ENCODE measurements at regions not wholly inside any gene's neighbourhood (a gene's known extent, or its start where the extent isn't known, plus 50 kb on each side); places are given as distances from the start of the nearest gene placed in this dataset.
"Not testable (repeated sequence)": the region's sequence is repeated elsewhere in the genome, so short reads cannot be mapped to it uniquely, and the experiment has no call there.

DNA sequence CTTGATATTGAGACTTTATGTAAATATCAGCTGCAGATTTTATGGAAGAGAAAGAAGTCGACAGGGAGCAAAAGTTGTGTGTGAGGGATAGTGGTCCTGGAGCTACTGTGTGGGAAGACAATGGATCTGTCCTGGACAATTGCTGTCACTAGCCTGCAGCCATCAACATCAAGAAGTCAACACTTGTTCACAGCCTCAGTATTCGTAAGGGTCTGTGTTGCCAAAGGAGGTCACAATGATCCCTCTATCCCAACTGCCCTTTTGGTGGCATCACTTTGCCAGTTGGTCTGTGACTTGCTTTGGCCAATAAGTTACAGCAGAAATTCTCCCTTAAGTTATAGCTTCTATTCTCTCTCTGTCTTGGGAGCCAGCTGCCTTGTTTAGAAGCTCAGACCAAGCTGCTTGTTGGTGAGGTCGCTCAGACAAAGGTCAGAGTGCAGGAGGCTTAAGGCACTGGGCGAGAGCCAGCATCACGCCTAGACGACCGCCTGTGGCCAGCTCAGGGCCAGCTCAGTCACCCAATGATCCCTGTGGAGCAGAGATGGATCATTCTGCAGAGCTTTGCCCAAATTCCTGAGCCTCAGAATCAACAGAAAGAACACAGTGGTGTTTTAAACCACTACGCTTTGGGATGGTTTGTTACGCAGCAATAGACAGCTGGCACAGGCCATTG, 134.9 kb downstream of the RHOU start:
- DNase-seq = no peak

DNA sequence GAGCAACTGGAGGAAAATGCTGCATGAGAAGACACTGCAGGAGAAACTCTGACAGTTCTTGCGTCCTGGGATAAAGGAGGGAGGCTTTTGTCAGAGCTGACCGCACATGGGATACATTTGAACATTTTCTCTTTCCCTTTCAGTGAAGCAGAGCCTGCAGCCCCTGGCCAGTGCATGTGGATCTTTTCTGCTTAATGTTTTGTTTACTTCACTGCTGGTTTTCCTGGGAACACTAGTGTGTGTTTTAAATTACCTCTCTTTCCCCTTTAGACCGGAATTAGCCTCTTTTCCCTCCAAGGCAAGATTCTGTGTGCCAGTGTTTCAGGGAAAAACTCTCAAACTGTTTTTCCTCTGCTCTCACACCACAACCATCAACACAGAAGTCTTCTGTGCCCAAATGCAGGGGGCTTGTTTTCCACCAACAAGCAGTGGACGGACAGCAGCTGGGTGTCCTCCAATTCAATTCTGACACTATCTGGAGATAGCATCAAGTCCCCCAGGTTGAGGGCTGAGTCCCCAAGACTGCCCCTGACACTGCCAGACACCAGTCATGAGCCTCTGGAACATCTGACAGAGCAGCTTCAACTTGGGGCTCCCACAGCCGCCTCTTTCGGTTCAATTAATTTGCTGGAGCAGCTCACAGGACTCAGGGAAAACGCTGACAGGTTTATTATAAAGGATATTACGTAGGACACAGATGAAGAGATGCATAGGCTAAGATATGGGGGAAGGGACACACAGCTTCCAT, 136.2 kb downstream of the RHOU start:
- no peak for DNase-seq

DNA sequence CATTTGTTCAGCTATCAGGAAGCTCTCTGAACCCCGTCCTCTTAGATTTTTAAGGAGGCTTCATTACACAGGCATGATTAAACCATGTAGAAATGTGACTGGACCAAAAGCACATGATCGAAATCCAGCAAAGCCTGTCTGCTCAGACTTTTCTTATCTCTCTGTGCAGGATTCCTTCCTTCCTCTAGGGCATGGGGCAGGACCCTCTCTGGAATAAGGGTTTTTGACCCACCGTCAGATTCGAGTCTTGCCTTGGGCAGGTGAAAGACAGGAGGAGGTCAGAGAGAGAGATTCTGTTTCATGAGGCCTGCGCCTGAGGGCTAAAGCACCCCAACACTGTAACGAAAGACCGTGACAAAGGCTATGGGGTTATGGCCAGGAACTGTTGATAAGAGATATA, 136.8 kb downstream of the RHOU start:
- no peak for DNase-seq

DNA sequence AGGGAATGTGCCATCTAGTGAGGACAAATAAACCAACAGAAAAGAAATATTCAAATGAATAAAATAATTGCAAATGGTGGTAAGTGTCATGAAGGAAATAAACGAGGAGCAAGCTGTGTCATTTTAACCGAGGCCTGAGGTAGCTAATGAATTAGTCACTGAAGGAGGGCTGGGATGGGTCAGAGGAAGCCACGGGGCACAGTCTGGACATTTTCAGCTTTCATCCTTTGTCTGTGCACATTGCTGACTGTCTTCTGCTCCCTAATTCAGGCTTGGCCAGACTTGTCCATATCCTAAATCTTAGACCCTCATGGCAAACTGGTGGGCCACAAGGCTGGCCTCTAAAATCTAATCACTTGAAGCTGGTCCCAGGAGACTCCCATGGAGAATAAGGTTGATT, 138.4 kb downstream of the RHOU start:
- no peak for DNase-seq

DNA sequence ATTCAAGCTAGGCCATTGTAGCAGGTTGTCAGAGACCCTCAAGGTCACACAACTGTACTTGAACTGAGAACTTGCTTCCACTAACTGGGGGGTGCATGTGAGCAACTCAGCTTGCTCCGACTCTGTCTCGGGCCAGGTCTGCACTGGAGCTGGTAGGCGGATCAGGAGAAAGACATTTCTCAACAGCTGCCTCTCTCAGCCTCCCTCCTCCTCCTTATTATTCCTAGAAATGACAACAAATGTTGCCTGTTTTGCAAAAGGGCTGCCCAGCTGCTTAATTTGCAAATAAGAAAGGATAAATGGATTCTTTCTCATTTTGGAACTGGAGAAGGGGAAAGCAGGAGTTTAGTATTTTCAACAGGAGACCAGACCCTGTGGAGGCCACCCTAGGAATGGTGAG, 140.5 kb downstream of the RHOU start:
- DNase-seq = no peak

DNA sequence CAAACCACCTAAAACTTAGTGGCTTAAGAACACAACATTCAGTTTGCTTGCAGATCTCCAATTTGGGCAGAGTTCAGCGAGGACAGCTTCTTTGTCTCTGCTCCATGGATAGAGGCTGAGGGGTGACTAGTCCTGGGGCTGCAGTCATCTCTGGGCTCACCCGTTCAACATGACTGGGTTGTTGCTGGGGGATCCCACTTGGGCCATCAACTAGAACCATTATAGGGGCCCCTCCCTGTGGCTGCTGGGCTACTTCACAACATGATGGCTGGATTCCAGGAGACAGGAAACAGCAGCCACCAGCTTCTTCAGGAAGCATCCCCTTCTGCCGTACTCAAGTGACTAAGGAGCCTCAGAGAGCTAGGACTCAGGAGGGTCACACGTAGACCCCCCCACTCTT, 140.9 kb downstream of the RHOU start:
- no peak for DNase-seq

DNA sequence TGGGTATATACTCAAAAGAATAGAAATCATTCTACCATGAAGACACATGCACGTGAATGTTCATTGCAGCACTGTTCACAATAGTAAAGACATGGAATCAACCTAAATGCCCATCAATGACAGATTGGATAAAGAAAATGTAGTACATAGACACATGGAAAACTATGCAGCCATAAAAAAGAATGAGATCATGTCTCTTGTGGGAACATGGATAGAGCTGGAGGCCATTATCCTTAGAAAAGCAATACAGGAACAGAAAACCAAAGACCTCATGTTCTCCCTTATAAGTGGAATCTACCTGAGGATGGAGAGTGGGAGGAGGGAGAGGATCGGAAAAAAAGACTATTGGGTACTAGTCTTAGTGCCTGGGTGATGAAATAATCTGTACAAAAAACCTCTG, 143.9 kb downstream of the RHOU start:
- no peak for DNase-seq

DNA sequence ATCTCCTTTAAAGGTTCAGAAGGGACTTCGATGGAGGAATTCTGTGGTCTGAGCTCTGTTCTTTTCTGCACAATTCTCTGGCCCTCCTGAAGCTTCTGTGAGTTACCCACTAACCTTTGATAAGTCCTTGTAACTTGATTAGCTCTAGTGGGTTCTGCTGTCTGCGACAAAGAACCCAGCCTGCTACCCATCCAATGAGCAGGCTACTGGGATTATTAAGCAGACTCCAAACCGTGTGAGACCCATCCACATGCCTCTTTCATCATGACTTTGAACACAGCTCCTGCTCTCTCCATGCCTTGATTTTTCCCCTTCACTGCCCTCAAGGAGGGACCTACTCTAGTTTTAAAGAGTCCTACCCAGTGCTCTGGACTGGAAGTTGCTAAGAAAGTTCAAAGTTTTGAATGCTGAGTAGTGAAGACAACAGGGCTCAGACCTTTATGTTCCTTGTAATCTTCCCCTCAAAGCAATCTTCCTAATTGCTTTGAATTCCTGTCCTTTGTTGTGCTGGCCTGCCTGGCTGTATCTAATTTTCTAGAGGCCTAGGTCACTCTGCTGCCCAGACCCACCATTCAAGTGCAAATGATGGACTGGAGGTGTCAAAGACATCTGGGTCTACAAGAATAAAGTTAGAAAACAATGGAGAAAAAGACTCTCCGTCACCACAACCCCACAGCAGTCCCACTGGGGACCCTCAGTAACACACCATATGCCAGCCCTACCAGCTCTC, 146.9 kb downstream of the RHOU start:
- no peak for DNase-seq

DNA sequence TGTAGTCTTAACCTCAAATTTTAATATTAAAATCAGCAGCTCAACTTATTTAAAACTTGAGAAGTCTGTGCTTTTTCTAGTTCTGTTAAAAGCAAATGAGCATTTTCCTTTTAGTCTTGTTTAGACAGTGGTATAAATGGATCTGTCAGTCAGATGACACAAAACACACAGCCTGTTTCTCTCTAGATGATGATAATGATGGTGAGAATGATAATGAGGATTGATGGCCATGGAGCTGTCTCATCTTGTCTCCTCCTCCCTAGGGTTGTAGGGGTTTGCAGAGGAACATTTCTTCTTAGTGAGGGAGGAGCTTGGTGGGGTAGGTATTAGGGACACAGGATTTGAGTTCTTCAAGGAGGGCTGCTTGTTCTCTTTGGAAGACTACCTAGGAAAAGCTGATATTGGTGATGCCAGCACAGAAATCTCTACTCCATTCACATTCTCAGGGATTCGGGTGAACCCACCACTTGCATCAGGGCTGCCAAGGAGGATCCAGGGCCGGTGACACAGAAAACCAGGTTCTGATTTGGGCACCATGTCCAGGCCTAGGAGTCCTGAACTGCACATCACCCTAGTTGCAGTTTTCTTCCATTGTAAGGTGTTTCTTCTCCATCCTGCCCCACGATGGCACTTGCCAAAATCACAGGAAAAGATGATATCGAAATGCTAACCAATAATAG, 147.6 kb downstream of the RHOU start:
- DNase-seq = no peak

DNA sequence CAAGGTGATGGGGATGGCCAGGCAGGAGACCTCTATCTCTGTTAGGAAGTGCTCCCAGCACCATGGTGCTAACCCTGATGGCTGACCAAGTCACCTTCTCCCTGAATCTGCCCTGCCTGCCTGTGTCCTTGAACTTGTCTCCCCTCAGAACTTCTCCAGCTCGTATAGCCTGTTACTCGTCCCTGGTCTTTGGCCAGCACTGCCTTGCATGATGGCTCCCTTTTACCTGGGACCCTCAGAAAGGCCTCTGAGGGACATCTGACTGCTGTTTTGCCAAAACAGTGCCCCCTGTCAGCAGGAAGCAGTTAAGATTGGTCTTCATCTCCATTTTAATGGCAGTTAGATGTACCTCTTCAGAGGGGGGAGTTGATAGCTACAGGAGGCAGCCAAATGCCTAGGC, 148.3 kb downstream of the RHOU start:
- DNase-seq = no peak

DNA sequence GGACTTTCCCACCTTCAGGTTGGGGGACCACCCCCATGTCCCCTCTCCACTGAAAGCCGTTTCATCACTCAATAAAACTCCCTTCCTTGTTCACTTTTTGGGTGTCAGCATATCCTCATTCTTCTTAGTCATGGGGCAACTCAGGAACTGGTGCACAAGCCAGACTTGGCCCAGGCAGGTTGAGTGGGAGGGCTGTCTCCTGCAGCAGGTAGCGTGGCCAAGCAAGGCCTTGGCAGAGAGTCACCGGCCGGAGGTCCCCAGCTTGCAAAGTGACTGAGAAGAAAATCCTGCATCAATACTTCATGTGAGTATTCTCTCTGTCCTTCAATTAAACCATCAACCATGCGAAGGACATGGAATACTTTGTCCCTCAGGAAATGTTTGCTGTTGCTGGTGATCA, 148.9 kb downstream of the RHOU start:
- no peak for DNase-seq

DNA sequence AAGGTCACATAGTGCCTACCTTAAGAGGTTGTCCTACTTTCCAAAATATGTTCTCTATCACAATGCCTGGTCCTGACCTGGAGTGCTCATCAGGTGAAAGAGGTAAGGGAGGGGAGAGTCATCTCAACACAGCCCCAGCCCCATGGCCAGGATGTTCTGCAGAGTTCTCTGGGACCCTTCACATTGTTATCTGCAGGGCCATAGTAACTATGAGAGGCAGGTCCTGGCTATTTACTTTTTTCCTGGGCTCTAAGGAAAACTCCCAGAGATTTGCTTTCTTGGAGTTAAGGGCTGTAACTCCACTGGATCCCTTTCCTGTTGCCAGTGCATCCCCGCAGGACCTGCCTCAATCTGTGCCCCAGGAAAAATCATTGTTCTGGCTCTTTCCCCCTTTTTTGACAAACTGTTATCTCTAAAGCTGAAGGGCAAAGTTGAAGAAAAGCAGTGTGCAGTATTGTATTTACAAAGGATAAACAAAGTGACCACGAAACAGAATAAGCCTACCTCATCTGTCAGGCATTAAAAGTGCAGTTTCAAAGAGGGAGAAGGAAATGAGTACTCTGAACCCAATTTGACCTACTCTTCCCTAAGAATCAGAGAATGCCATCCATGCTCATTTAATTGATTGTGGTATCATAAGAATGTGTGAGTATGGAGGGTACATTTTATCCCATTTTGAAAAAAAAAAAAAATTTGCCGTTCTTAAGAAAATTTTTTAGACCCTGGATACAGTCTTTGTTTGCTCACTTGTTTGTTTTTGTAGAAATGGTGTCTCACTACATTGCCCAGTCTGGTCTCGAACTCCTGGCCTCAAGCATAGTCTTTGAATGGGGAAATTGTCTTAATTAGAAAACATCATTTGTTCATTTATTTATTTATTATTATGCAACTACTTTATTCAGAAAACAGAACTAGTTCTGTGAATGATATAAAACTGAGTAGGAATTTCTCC, 149.6 kb downstream of the RHOU start:
- DNase-seq = no peak

DNA sequence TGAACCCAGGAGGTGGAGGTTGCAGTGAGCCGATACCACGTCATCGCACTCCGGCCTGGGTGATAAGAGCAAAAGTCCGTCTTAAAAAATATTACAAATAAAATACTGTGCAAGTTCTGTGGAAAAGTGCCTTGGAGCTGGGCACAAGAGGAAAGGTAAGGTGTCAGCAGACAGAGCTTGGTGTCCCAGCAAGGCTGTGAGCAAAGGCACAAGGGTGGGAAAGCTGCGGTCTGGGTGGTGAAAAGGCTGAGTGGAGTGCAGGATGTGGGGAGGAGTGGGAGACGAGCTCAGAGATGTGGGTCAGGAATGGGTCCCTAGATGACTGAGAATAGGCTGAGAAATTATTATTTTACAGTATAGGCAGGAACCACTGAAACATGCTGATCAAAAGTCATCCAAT, 150.6 kb downstream of the RHOU start:
- no peak for DNase-seq

DNA sequence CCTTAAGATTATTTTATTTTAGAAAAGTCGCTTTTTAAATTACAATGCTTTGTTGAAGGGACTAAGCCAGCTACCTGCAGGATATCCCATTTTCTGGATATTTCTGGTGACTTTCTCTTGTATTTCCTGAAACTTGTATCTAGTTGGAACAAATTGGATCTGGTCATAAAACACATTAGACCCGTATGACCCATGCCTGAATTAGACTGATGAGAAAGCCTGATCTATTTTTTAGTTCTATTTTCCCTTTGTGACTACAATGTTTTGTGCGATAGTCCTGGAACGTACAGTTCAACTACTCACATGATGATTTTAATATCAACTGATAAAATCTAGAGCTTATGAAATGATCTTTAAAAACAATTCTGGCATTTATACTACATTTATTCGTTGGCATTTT, 151.8 kb downstream of the RHOU start:
- DNase-seq = no peak

DNA sequence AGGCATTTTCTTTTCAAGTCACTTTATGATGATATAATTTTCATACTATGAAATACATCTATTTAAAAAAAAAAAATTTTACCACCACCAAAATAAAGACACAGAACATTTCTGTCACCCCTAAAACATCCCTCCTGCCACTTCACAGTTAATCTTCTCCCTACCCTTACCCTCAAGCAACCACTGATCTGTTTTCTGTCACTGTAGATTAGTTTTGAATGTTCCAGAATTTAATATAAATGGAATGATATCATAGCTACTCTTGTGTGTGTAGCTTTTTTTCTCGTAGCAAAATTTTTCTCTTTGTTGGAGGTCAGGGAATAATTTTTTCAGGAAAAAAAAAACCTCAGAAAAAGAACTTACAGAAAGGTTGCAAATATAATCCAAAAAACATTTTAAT, 152.7 kb downstream of the RHOU start:
- no peak for DNase-seq

DNA sequence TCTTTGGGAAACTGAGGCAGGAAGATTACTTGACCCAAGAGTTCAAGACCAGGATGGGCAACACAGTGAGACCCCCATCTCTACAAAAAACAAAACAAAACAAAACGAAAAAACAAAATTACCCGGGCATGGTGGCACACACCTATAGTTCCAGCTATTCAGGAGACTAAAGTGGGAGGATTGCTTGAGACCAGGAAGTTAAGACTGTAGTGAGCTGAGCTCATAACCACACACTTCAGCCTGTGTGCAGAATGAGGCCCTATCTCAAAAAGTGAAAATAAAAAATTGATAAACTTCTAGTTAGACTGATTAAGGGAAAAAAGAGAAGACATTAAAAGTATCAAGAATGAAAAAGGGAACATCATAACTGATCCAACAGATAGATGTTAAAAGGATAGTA, 154.0 kb downstream of the RHOU start:
- DNase-seq = no peak

DNA sequence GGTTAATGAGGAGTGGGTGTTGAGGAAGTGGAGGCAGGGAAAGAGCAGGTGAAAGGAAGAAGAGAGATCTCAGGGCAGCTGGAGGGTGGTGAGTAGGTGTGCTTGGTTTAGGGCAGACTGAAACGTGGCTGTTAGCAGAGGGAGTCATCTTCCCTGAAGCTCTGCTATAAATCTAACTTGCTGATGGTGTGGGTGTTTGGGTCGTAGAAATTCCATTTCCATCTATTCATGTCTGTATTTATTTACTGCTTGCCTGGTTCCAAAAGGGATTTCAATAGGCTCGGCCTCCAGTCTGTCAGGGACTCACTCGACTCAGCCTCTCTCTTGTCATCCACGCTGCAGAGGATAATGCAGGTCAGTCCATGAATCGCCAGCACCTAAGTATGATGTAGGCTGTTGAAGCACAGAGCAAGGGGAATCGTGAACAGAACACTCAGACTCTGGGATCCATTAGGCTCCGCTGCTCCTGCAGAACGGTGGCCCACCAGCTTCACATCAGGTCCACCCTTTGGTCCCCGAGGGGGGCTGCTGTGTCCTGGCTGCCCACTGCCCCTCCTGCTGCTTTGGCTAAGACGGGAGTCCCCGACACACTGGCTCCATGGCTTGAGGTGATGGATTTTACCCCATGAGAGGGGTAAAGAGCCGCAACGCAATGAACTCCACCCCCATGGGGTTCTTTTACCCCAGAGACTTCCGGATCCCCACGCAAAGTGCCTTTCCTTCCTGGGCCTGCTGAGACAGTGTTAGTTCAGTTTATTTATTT, 156.2 kb downstream of the RHOU start:
- no peak for DNase-seq

DNA sequence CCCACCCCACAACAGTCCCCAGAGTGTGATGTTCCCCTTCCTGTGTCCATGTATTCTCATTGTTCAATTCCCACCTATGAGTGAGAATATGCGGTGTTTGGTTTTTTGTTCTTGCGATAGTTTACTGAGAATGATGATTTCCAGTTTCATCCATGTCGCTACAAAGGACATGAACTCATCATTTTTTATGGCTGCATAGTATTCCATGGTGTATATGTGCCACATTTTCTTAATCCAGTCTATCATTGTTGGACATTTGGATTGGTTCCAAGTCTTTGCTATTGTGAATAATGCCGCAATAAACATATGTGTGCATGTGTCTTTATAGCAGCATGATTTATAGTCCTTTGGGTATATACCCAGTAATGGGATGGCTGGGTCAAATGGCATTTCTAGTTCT, 156.9 kb downstream of the RHOU start:
- DNase-seq = not testable (repeated sequence)

DNA sequence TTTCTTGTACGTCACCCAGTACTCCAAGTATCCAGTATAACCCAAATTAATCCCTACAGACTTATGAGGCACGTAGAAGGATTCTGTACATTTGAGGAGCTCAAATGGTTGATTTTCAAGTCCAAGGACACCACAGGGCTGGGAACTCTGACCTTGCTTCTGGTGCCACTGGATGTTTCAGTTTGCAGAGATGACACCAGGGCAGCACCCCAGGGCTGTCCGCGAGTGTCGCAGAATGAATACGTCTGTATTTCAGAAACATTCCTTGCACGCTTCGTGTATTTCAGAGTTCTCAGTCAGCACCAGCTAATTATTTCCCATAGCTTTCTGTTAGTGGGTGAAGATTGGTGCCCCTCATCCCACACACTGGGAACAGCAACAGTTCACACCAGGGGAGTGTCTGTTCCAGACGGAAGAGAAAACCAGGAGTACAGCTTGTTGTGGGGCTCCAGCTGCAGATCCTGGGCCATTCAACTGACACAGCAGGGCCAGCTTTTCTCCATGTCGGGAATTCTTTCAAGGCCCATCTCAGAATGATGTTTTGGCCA, 159.2 kb downstream of the RHOU start:
- no peak for DNase-seq

DNA sequence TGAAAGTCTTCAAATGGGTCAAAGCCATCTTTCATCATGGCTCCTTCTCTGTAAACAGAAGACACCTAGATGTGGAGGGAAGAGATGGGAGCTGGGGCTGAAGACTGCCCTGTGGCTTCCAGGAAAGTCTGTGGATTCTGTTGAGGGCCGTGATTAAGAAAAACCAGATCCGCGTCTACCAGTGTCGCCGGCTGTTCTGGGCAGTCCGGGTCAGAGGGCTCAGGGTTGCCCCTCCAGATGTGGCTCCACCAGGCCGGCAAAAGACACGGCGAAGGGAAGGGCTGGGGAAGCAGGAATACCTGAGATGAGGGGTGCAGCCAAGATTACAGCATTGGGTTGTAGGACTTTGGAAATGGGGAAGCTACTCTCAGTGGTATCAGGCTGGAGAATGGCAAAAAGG, 162.6 kb downstream of the RHOU start:
- no peak for DNase-seq

DNA sequence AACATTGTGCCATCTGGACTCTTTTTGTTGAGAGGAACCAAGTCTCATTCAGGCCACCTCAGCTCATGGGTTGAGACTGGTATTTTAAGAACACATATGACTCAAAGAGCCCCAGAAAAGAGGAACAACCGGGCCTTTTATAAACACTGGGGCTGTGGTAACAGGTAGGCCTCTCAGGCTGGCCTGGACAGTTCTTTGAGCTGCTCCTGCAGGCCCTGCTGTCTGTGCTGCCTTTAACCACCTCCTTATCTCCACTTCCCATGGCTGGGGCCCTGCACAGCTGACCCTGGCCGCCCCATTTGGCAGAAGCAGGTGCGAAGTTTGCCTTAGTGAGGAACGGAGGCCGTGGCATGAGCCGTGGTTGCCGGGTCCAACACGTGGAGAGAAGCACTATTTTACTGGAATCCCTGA, 163.3 kb downstream of the RHOU start:
- no peak for DNase-seq
